Rectal smooth muscle tissue (tissue), 1 donor: ENCODE measurements at regions not wholly inside any gene's neighbourhood (a gene's known extent, or its start where the extent isn't known, plus 50 kb on each side); places are given as distances from the start of the nearest gene placed in this dataset.

Experiments
- H3K27ac ChIP-seq: one replicate; pipeline ENCODE4 v1.7.0; 2013; ENCODE audit warnings: low read depth, low read length, inconsistent platforms
- H3K27me3 ChIP-seq: one replicate; pipeline ENCODE4 v1.7.0; 2013; ENCODE audit warnings: low read length; ENCODE audit not compliant: control insufficient read depth, insufficient read depth
- H3K36me3 ChIP-seq: one replicate; pipeline ENCODE4 v1.7.0; 2013; ENCODE audit warnings: low read length; ENCODE audit not compliant: control insufficient read depth, insufficient read depth
- H3K4me1 ChIP-seq: one replicate; pipeline ENCODE4 v1.7.0; 2013; ENCODE audit warnings: low read length; ENCODE audit not compliant: control insufficient read depth, insufficient read depth
- H3K4me3 ChIP-seq: one replicate; pipeline ENCODE4 v1.7.0; 2013; ENCODE audit warnings: low read length
- H3K9ac ChIP-seq: one replicate; pipeline ENCODE4 v1.7.0; 2013; ENCODE audit warnings: low read length

DNA sequence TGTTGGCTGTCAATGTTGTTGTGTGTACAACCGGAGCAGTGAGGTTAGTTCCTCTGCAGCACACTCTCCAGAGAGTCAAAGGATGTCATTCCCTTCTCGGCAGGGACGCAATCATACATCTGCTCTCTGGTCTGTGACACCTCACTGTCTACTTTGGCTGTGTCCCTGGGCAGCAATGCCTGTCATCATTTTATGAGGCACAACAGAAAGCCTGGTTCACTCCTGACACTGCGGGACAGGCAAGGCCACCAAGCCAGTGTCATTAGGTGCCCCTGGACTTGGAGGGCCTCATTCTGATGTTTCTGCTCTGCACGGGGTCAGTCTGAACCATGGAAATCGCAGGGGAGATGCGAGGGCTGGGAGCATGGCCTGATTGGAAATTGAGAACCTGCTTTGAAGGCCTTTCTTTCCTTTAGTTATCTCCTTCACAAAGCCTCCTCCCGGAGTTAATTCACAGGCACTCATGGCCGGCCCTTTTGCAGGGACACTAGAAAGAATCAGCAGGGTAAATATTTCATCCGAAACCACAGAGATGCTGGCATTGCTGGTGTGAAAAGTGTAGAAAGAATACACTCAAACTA is 284.4 kb downstream of the ZNF536 start:
- Histone ChIP-seq H3K9ac (no peak overlapping the region), H3K27ac (no peak overlapping the region), H3K36me3 (no peaks in the 10 kb centered on the region), H3K4me3 (no peak overlapping the region), H3K27me3 (no peaks in the 10 kb centered on the region), H3K4me1 (no peaks in the 10 kb centered on the region)

DNA sequence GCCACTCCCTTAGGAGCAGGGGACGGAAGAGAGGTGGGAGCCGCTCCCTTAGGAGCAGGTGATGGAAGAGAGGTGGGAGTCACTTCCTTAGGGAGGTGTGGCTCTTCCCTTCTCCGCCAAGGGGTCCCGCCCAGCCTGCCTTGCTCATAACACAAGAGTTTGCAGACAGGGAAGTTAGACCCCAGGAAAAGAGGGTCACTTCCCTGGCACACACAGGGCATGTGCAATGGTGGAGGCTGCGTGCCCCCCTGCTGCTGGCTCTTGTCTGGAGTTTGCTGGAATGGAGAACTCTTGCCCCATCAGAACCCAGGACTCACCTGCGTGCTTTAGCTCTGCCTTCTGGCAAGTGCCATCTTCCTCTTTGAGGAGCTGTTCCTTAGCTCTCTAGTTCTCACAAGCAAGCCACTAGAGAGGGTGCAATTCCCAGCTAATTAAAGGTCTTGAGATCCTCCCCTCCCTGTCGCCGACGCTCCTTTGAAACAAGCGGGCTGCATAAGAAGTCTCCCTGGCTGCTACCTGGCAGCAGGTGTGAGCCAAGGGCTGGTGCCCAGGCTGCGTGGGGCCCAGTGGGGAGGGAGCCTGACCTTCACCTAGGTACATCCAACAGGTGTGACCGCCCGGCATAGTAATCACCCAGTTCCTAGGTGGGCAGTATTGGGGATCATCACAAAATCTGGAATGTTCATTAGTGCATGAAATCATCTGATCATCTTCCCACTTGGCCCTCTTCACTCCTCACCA is 281.6 kb downstream of the ZNF536 start:
- Histone ChIP-seq H3K27me3 (no peaks in the 10 kb centered on the region), H3K4me3 (no peak overlapping the region), H3K9ac (no peak overlapping the region), H3K4me1 (no peaks in the 10 kb centered on the region), H3K36me3 (no peaks in the 10 kb centered on the region), H3K27ac (no peak overlapping the region)

DNA sequence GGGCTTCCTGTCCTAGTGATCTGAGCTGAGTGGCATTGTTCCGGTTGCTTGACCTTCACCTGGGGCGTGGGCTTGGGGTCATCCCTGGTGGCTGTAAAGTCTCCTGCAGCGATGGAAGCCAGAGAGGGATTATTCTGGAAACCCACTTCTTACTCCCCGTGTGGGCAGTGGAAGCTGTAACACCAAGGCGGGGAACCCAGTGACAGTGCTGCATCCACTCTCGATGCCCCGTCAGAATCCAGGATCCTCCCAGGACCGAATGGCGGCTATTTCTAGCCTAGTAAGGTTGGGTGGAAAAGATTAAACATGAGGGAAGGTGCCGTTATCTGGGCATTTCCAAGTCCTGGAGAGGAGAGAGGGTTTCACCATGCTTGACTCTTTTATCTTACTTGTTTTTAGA is 280.6 kb downstream of the ZNF536 start:
- no peaks in the 10 kb centered on the region for H3K36me3 ChIP-seq
- no peak overlapping the region for H3K27ac ChIP-seq
- no peaks in the 10 kb centered on the region for H3K27me3 ChIP-seq
- H3K9ac ChIP-seq = no peak overlapping the region
- no peak overlapping the region for H3K4me3 ChIP-seq
- no peaks in the 10 kb centered on the region for H3K4me1 ChIP-seq

DNA sequence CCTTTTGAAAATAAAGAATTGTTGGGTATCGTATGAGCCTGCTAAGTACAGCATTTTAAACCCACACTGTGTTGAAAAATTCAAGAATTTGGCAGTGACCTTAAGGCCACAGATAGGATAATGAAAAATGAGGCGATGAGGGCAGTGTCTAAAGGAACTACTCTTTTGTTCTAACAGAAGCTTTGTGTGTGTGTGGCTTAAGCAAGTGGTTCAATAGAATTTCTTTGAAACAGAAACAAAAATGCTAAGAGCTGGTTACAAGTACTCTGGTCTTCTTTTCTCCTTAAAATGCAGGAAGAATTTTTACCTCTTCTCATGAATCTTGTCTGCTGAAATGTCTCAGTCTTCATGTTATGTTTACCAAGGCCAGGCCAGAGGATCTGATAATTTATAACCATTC is 279.5 kb downstream of the ZNF536 start:
- Histone ChIP-seq H3K36me3 (no peaks in the 10 kb centered on the region), H3K9ac (no peak overlapping the region), H3K4me3 (no peak overlapping the region), H3K27ac (no peak overlapping the region), H3K4me1 (no peaks in the 10 kb centered on the region), H3K27me3 (no peaks in the 10 kb centered on the region)

DNA sequence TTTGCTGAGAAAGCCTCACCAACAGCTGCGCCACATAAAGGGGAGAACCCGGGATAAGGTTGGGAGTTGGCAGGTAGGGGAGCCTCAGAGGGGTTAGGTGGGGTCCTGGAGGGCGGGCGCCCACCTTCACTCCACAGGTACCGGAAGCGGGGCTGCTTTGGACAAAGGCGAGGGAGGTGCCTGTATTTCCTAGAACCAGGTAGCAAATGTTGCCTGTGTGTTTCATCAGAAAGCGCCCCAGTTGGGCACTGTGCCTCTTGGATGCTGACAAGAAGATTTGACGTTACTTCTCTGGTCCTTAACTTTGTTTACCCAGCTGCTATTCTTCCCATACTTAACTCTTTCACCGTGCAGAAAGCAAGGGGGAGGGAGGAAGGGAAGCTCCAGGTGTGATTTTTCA is 278.9 kb downstream of the ZNF536 start:
- H3K9ac ChIP-seq = no peak overlapping the region

DNA sequence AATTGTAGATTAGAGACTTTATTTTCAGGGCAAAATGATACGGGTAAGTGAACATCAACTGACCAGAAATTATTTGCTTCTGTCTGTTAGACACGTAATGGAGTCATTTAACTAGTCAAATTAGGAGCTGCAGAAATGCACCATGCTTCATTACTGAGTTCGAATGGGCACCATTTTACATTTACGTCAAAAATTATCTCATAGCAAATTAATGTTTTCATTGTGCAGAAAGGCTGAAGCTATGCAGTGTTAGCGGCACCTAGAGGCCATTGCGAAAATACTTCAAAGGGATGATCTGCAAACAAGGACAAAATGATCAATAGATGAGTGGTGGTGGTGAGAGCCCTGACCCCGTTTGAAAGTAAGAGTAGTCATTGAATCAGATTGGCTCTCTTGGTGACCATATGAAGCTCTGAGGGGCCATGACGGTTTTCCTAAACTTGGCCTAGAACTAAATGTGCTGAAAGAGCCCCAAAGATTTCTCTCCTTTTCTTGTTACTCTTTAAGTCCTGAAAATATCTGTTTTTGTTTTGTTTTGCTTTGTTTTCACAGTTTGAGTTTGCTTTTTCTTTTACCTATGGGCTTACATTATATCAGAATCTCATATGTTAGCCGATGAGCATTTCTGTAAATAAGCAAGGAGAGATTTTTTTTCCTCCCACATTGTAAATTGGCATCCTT is 277.9 kb downstream of the ZNF536 start:
- H3K27ac ChIP-seq = no peak overlapping the region
- H3K9ac ChIP-seq = no peak overlapping the region
- H3K4me1 ChIP-seq = no peaks in the 10 kb centered on the region
- no peaks in the 10 kb centered on the region for H3K36me3 ChIP-seq
- no peaks in the 10 kb centered on the region for H3K27me3 ChIP-seq
- H3K4me3 ChIP-seq = no peak overlapping the region

More for the DNA sequence above, 278.9 kb downstream of the ZNF536 start:
- H3K27ac ChIP-seq = no peak overlapping the region
- H3K27me3 ChIP-seq = no peaks in the 10 kb centered on the region
- no peaks in the 10 kb centered on the region for H3K36me3 ChIP-seq
- no peaks in the 10 kb centered on the region for H3K4me1 ChIP-seq
- no peak overlapping the region for H3K4me3 ChIP-seq

DNA sequence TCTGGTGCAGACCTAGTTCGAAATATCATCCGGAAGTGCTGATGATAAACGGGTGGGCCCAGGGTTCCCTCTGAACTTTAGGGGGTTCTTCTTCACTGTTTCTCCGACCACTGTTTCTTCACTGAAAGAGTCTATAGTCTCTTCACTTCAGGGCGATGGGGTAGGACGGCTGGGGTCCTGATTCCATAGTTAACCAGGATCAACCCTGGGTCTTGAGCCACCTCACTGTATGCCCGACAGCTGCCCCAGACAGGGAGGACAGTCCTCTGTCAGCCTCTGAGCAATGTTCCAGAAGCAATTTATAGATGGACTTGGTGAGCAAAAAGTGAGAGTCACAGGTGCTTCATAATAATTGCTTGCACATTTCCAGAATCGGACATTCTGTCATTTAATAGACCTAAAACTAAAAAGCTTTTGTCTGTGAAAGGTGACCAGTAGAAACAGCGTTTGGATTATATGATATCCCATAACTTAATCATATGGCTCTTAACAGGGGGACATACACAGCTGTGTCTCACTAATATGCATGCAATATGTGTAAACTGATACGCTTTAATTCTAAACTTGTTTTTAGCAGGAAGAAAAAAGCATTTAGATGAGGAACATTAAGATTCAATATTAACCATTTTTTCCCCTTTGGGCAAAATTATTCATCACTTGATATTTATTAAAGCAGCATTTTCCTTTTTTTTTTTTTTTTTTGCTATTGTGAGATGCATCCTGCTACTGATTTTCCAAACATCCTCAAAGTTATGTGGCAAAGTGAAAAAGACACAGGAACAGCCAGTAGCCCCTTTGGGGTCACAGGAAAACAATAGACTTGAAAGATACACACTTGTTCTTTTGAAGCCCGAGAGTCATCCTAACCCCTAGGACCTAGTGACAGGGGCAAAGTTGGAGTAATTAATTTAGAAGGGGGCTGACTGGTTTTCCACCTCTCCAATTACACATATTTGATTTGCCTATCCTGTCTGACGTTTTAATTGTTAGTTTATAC is 277.0 kb downstream of the ZNF536 start:
- no peaks in the 10 kb centered on the region for H3K27me3 ChIP-seq
- no peak overlapping the region for H3K9ac ChIP-seq
- H3K4me3 ChIP-seq = no peak overlapping the region
- no peaks in the 10 kb centered on the region for H3K36me3 ChIP-seq
- H3K27ac ChIP-seq = no peak overlapping the region
- no peaks in the 10 kb centered on the region for H3K4me1 ChIP-seq

DNA sequence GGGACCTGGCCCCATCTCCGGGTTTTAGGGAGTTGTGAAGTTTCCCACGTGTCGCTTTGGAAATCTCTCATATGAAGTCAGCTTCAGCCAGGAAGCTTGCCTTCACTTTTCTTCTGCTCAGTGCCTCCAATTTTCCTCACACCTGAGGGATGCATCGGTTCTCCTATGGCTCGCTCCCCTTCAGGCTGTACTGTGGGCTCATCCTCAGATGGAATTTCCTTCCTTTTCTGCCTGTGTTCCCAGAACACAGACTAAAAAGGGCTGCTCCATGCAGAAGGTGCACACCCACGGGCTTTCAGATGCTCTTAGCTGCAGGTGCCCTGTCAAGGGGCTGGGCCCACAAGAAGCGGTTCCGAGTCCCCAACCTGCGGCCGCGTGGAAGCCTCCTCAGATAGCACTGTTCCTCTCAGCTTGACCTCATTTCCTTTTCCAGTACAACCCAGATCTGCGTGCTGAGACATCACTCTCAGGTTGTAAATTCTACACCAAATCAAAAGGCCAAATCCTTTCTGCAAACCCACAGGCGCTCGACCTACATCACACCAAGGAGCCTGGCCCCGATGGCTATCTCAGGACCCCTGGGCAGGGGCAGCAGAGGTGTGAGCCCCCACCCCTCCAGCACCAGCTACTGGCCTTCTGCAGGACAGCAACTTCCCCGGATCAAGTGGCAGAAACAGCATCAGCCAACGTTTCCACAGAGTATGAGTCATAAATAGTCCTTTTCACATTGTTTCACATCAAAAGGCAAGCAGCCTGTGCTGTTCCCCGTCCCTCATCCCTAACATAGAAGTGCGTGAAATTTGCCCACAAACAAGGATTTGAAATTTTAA is 275.9 kb downstream of the ZNF536 start:
- H3K4me3 ChIP-seq = no peak overlapping the region
- no peak overlapping the region for H3K27ac ChIP-seq
- no peaks in the 10 kb centered on the region for H3K4me1 ChIP-seq
- H3K9ac ChIP-seq = no peak overlapping the region
- H3K36me3 ChIP-seq = no peaks in the 10 kb centered on the region
- no peaks in the 10 kb centered on the region for H3K27me3 ChIP-seq

DNA sequence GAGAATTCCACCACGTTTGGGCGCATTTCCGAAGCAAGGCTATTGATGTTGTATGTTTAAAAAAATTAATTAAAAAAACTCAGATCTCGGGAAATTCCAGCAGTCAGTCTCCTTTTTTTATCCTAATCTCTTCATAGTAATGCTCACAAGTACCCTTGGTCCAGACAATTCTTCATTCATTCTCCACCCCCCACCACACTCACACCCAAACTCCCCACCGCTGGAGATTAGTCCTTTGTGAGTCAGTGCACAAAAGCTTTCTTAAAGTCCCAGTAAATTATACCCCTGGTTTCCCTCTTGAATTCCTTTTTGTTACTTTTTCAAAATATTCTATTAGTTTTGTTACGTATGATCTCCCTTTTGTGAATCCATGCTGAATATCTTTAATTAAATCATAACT is 274.6 kb downstream of the ZNF536 start:
- Histone ChIP-seq H3K27ac (no peak overlapping the region), H3K9ac (no peak overlapping the region), H3K4me1 (no peaks in the 10 kb centered on the region), H3K27me3 (no peaks in the 10 kb centered on the region), H3K4me3 (no peak overlapping the region), H3K36me3 (no peaks in the 10 kb centered on the region)

DNA sequence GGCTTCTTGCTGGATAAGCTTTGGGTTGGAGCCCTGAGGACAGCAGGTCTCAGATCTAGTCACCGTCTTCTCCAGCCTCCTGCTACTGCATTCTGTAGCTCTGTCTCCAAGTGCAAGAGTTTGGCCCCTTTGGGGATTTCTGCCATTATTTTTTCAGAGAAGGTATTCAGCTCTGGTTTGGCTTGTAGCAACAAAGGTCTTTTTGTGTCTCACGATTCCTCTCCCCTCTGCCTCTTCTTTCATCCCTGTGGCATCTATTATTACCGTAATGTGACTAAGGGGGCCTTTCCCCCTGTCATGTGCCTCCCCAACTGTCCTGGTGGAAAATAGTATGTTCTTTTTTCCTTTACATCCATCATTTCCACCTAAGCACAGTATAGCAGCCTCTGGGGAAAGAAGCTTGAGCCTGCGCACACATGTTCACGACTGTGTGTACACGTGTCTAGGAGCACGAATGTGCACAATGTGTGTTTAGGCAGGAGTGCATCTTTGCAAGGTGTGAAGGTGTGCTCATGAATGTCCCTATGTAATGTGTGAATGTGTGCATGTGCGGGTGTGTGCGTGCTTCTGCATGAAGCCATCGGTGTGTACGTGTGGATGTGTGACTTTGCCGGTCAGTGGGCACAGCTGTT is 273.9 kb downstream of the ZNF536 start:
- H3K36me3 ChIP-seq = no peaks in the 10 kb centered on the region
- no peak overlapping the region for H3K9ac ChIP-seq
- no peaks in the 10 kb centered on the region for H3K27me3 ChIP-seq
- H3K4me1 ChIP-seq = no peaks in the 10 kb centered on the region
- no peak overlapping the region for H3K4me3 ChIP-seq
- H3K27ac ChIP-seq = no peak overlapping the region

DNA sequence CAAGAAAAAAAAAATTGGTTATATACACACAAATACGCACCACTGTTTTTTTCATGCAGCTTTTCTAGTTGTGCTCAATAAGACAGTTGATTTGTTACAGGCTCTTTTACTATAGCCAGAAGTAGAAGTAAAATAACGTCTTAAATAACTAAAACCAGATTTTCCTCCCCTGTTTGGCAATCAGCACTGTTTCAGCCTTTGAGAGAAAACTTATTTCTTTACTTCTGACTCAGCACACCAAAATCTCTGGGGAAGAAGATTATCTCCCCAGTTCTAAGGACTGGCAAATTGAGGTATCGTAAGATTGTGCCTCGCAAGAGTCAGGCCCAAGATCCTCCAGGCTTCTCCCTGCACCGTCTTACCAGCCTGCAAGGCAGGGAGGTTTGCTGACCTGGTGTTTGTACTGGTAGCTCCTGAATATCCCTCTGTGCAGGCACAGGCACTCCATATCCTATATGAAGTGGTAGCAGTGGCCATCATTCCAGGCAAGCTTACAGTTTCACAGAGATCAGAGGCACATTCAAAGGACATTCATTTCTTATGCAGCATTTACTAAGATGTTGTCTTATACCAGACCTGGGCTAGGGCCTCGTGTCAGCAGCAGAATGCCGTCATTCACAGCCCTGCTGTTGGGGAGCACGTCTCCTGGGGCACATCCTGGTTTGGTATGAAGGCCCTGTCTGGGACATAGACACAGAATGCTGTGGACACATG is 268.2 kb downstream of the ZNF536 start:
- Histone ChIP-seq H3K36me3 (no peaks in the 10 kb centered on the region), H3K4me3 (no peak overlapping the region), H3K27ac (no peak overlapping the region)

More for the DNA sequence above, 268.2 kb downstream of the ZNF536 start:
- no peak overlapping the region for H3K9ac ChIP-seq
- no peaks in the 10 kb centered on the region for H3K4me1 ChIP-seq
- no peaks in the 10 kb centered on the region for H3K27me3 ChIP-seq
